ENCODE measurements at regions not wholly inside any gene's neighbourhood (a gene's known extent, or its start where the extent isn't known, plus 50 kb on each side); places are given as distances from the start of the nearest gene placed in this dataset.

DNA sequence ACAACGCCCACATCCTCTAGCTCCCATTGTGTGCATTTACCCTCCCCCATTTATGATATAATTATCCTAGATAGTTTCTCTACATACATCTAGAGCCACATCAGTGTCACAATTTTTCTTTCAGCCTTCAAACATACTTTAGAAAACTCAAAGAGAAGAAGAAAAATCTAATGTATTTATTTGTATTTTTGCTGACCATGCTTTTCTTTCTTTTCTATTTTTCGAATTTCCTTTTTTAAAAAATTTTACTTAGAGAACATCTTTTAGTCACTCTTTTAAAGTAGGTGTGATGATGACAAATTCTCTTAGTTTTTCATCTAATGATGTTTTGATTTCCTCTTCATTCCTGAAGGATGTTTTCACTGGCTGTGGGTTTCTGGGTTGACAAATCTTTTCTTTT lies 117.0 kb upstream of the CHL1 start:
- H3K27ac ChIP-seq (ENCODE audit: low read depth, low read length), result no peak overlapping the region
- TF ChIP-seq, protein P1, sequence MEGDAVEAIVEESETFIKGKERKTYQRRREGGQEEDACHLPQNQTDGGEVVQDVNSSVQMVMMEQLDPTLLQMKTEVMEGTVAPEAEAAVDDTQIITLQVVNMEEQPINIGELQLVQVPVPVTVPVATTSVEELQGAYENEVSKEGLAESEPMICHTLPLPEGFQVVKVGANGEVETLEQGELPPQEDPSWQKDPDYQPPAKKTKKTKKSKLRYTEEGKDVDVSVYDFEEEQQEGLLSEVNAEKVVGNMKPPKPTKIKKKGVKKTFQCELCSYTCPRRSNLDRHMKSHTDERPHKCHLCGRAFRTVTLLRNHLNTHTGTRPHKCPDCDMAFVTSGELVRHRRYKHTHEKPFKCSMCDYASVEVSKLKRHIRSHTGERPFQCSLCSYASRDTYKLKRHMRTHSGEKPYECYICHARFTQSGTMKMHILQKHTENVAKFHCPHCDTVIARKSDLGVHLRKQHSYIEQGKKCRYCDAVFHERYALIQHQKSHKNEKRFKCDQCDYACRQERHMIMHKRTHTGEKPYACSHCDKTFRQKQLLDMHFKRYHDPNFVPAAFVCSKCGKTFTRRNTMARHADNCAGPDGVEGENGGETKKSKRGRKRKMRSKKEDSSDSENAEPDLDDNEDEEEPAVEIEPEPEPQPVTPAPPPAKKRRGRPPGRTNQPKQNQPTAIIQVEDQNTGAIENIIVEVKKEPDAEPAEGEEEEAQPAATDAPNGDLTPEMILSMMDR (conservative IDR thresholded peaks at IDR 0.05), result no peak
- Mint-ChIP-seq H3K4me1 (no peaks in the 10 kb centered on the region), H3K4me3 (no peak overlapping the region), H3K36me3 (ENCODE audit: low read depth) (no peaks in the 10 kb centered on the region), H3K27ac (no peak overlapping the region), H3K27me3 (ENCODE audit: insufficient read depth) (peaks cover 2% of the 10 kb centered on the region), H3K9me3 (no peaks in the 10 kb centered on the region)
- no peaks in the 10 kb centered on the region for H3K4me1 ChIP-seq (ENCODE audit: control insufficient read depth, insufficient read depth, low read length)
- H3K9me3 ChIP-seq (ENCODE audit: control insufficient read depth, low read length), result peaks cover 90% of the 10 kb centered on the region
- no peak for DNase-seq
- H3K4me3 ChIP-seq (ENCODE audit: low read length), result no peak overlapping the region
- H3K9ac ChIP-seq (ENCODE audit: extremely low read depth, low read length, poor library complexity, severe bottlenecking), result no peak overlapping the region
- WGBS, 2 experiments (ENCODE audit: insufficient coverage in 1 of 2, insufficient read length in 1 of 2), result 71% methylated on average over 1 of the region's 2 CpGs; no CpG with 5 or more reads in 1 of the 2 experiments
- H3K36me3 ChIP-seq (ENCODE audit: control insufficient read depth, insufficient read depth, low read length), result no peaks in the 10 kb centered on the region
- no peaks in the 10 kb centered on the region for H3K27me3 ChIP-seq (ENCODE audit: control insufficient read depth, insufficient read depth, low read length, poor library complexity, severe bottlenecking)

DNA sequence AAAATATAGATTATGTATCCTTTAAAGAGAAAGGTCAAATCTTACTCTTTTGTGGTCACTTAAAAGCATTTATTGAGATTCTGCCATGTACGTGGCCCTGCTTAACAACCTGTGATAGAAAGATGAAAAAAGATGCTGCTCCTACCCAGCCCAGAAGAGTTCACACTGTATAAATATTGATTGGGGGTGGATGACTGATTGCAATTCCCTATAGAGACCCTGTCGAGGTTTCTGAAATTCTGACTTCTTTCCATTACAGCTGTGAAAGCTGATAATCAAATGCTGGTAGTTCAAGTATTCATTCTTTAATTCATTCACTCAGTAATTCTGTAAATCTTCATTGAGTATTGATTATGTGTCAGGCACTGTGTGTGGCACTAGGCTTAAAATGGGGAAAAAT lies 114.1 kb upstream of the CHL1 start:
- H3K4me1 ChIP-seq (ENCODE audit: control insufficient read depth, insufficient read depth, low read length), result no peaks in the 10 kb centered on the region
- TF ChIP-seq, protein P1 (conservative IDR thresholded peaks at IDR 0.05), result no peak
- Mint-ChIP-seq H3K27me3 (ENCODE audit: insufficient read depth) (peaks cover 2% of the 10 kb centered on the region), H3K27ac (no peak overlapping the region), H3K4me1 (no peaks in the 10 kb centered on the region), H3K9me3 (no peaks in the 10 kb centered on the region), H3K36me3 (ENCODE audit: low read depth) (no peaks in the 10 kb centered on the region), H3K4me3 (no peak overlapping the region)
- no peak overlapping the region for H3K9ac ChIP-seq (ENCODE audit: extremely low read depth, low read length, poor library complexity, severe bottlenecking)
- DNase-seq, result no peak
- 70% methylated on average over 2 of the region's 2 CpGs; no CpG with 5 or more reads in 1 of the 2 experiments for WGBS, 2 experiments (ENCODE audit: insufficient coverage in 1 of 2, insufficient read length in 1 of 2)
- no peaks in the 10 kb centered on the region for H3K27me3 ChIP-seq (ENCODE audit: control insufficient read depth, insufficient read depth, low read length, poor library complexity, severe bottlenecking)
- peaks cover 91% of the 10 kb centered on the region for H3K9me3 ChIP-seq (ENCODE audit: control insufficient read depth, low read length)
- no peak overlapping the region for H3K27ac ChIP-seq (ENCODE audit: low read depth, low read length)
- no peaks in the 10 kb centered on the region for H3K36me3 ChIP-seq (ENCODE audit: control insufficient read depth, insufficient read depth, low read length)
- no peak overlapping the region for H3K4me3 ChIP-seq (ENCODE audit: low read length)

DNA sequence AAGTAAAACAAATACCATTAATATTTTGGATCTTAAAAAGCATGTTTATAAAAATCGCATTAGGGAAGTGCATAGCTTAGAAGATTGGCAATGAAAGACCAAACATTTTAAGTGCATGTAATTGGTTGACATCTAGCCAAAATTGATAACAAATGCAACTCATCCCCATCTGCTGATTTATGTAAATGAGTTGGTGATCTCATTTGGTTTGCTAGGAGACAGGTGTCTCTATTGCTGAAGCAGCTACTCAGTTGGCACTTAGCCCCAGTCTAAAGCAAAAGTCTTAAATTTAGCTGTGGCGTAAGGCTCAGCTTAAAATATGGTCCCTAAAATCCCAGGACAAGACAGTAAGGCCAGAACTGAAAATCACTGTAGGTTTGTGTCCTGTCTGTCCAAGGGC lies 113.5 kb upstream of the CHL1 start:
- no peaks in the 10 kb centered on the region for H3K27me3 ChIP-seq (ENCODE audit: control insufficient read depth, insufficient read depth, low read length, poor library complexity, severe bottlenecking)
- peaks cover 91% of the 10 kb centered on the region for H3K9me3 ChIP-seq (ENCODE audit: control insufficient read depth, low read length)
- Mint-ChIP-seq H3K27me3 (ENCODE audit: insufficient read depth) (peaks cover 2% of the 10 kb centered on the region), H3K9me3 (no peaks in the 10 kb centered on the region), H3K4me3 (no peak overlapping the region), H3K4me1 (no peaks in the 10 kb centered on the region), H3K27ac (no peak overlapping the region), H3K36me3 (ENCODE audit: low read depth) (no peaks in the 10 kb centered on the region)
- H3K36me3 ChIP-seq (ENCODE audit: control insufficient read depth, insufficient read depth, low read length), result no peaks in the 10 kb centered on the region
- 89 to 90% methylated on average over 1 to 2 of the region's 2 CpGs for WGBS, 2 experiments (ENCODE audit: insufficient coverage in 1 of 2, insufficient read length in 1 of 2)
- H3K4me1 ChIP-seq (ENCODE audit: control insufficient read depth, insufficient read depth, low read length), result no peaks in the 10 kb centered on the region
- no peak overlapping the region for H3K4me3 ChIP-seq (ENCODE audit: low read length)
- no peak for DNase-seq
- H3K9ac ChIP-seq (ENCODE audit: extremely low read depth, low read length, poor library complexity, severe bottlenecking), result no peak overlapping the region
- no peak overlapping the region for H3K27ac ChIP-seq (ENCODE audit: low read depth, low read length)
- TF ChIP-seq, protein P1 (conservative IDR thresholded peaks at IDR 0.05), result no peak

Data from endodermal cell (in vitro differentiated cells).